Type B pancreatic cell (in vitro differentiated cells): ENCODE measurements at regions not wholly inside any gene's neighbourhood (a gene's known extent, or its start where the extent isn't known, plus 50 kb on each side); places are given as distances from the start of the nearest gene placed in this dataset.

ENCODE experiments used
- DNase-seq: peaks from one replicate; pipeline ENCODE4 v3.0.0; 2021; ENCODE audit warnings: mixed read lengths; ENCODE audit not compliant: unreplicated experiment; ENCODE audit errors: extremely low spot score
- H3K27ac Mint-ChIP-seq: 2 replicates; pipeline ENCODE4 v1.8.0; 2021; ENCODE audit warnings: mild to moderate bottlenecking, mixed read lengths
- H3K27me3 Mint-ChIP-seq: 2 replicates; pipeline ENCODE4 v1.8.0; 2021; ENCODE audit warnings: mixed read lengths
- H3K36me3 Mint-ChIP-seq: 2 replicates; pipeline ENCODE4 v1.8.0; 2021; ENCODE audit warnings: mixed read lengths
- H3K4me1 Mint-ChIP-seq: one replicate; pipeline ENCODE4 v1.8.0; 2021; ENCODE audit warnings: mixed read lengths; ENCODE audit not compliant: unreplicated experiment
- H3K4me3 Mint-ChIP-seq: 2 replicates; pipeline ENCODE4 v1.8.0; 2021; ENCODE audit warnings: mild to moderate bottlenecking, mixed read lengths
- H3K9me3 Mint-ChIP-seq: 2 replicates; pipeline ENCODE4 v1.8.0; 2021; ENCODE audit warnings: mixed read lengths
- CTCF ChIP-seq: fragments of 200-600 bp; sonication (generic); conservative IDR thresholded peaks from 2 replicates; pipeline ENCODE4 v1.5.0; 2021; ENCODE audit warnings: antibody characterized with exemption, mild to moderate bottlenecking

- Mint-ChIP-seq H3K36me3 (no peaks in the 10 kb centered on the region), H3K4me3 (no peak overlapping the region), H3K27me3 (peaks cover 3% of the 10 kb centered on the region), H3K9me3 (peaks cover 4% of the 10 kb centered on the region), H3K4me1 (no peaks in the 10 kb centered on the region), H3K27ac (no peak overlapping the region)
- no peak for TF ChIP-seq CTCF
- no peak for DNase-seq
Measured at GRCh38 chr11:81449588-81450156, 1284.0 kb downstream of the FAM181B start.

GRCh38 chr11:81444297-81444696 lies 1289.4 kb downstream of the FAM181B start:
- H3K4me1 Mint-ChIP-seq = no peaks in the 10 kb centered on the region
- H3K4me3 Mint-ChIP-seq = no peak overlapping the region
- no peak overlapping the region for H3K27ac Mint-ChIP-seq
- no peak for DNase-seq
- no peaks in the 10 kb centered on the region for H3K36me3 Mint-ChIP-seq
- H3K9me3 Mint-ChIP-seq = no peaks in the 10 kb centered on the region
- no peaks in the 10 kb centered on the region for H3K27me3 Mint-ChIP-seq
- peak; percentile 53 for TF ChIP-seq CTCF

DNA sequence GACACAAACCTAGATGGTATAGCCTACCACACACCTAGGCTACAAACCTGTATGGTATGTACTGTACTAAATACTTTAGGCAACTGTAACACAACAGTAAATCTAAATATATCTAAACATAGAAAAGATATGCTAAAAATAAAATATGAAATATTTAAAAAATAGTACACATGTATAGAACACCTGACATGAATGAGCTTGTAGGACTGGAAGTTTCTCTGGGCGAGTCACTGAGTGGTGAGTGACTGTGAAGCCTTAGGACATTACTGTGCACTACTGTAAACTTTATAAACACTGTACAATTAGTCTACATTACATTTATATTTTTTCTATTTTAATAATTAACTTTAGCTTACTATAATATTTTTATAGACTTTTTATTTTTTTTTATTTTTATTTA lies 1301.3 kb downstream of the FAM181B start:
- Mint-ChIP-seq H3K4me3 (no peak overlapping the region), H3K9me3 (no peaks in the 10 kb centered on the region), H3K27ac (no peak overlapping the region), H3K27me3 (no peaks in the 10 kb centered on the region), H3K36me3 (no peaks in the 10 kb centered on the region), H3K4me1 (no peaks in the 10 kb centered on the region)
- DNase-seq = no peak
- no peak for TF ChIP-seq CTCF

GRCh38 chr11:81424822-81425221 lies 1308.8 kb downstream of the FAM181B start:
- TF ChIP-seq CTCF = no peak
- H3K27ac Mint-ChIP-seq = no peak overlapping the region
- H3K27me3 Mint-ChIP-seq = no peaks in the 10 kb centered on the region
- H3K9me3 Mint-ChIP-seq = no peaks in the 10 kb centered on the region
- no peak for DNase-seq
- no peaks in the 10 kb centered on the region for H3K4me1 Mint-ChIP-seq
- H3K36me3 Mint-ChIP-seq = no peaks in the 10 kb centered on the region
- H3K4me3 Mint-ChIP-seq = no peak overlapping the region

DNA sequence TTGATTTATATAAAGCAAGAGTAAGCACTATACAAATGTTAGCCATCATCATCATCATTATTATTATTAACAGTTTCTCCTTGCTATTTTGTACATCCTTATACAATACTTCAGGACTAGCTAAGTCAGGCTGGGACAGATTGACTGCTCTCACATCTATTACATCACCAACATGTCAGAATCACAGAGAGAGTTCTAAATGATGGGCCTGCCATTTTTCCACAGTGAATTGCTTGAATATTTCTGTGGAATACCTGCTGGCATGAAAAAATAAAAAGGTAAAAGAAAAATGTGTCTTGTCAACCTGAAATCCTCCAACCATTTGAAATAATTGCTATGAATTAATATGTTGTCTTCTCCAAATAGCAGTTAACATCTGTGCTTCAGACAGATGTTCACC lies 1311.3 kb downstream of the FAM181B start:
- Mint-ChIP-seq H3K4me3 (no peak overlapping the region), H3K27ac (no peak overlapping the region), H3K4me1 (no peaks in the 10 kb centered on the region), H3K36me3 (no peaks in the 10 kb centered on the region), H3K9me3 (no peaks in the 10 kb centered on the region), H3K27me3 (no peaks in the 10 kb centered on the region)
- no peak for TF ChIP-seq CTCF
- no peak for DNase-seq

DNA sequence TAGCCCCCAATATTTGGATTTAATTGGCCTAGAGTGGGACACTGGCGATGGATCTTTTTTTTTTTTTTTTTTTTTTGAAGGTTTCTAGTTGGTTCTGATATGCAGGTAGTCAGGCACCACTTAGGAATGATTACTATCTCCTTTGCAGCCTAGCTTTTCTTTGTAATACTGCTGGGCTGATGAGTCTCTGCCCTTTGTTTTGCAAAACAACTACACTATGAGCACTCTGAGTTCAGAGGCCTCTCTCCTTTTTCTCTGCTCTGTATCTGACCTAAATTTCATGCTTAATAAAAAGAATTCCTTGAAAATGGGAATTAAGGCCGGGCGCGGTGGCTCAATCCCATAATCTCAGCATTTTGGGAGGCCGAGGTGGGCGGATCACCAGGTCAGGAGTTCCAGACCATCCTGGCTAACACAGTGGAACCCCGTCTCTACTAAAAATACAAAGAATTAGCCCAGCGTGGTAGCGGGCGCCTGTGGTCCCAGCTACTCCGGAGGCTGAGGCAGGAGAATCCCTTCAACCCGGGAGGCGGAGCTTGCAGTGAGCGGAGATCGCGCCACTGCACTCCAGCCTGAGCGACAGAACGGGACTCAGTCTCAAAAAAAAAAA lies 1312.3 kb downstream of the FAM181B start:
- Mint-ChIP-seq H3K27ac (no peak overlapping the region), H3K27me3 (no peaks in the 10 kb centered on the region), H3K4me3 (no peak overlapping the region)

More for the DNA sequence above, 1312.3 kb downstream of the FAM181B start:
- H3K36me3 Mint-ChIP-seq = no peaks in the 10 kb centered on the region
- DNase-seq = no peak
- H3K9me3 Mint-ChIP-seq = no peaks in the 10 kb centered on the region
- TF ChIP-seq CTCF = no peak
- no peaks in the 10 kb centered on the region for H3K4me1 Mint-ChIP-seq
